ENCODE measurements at regions not wholly inside any gene's neighbourhood (a gene's known extent, or its start where the extent isn't known, plus 50 kb on each side); places are given as distances from the start of the nearest gene placed in this dataset.
A peak's percentile ranks its signal among the peaks of the same experiment; 100 is the strongest.
"Not testable (repeated sequence)": the region's sequence is repeated elsewhere in the genome, so short reads cannot be mapped to it uniquely, and the experiment has no call there.

DNA sequence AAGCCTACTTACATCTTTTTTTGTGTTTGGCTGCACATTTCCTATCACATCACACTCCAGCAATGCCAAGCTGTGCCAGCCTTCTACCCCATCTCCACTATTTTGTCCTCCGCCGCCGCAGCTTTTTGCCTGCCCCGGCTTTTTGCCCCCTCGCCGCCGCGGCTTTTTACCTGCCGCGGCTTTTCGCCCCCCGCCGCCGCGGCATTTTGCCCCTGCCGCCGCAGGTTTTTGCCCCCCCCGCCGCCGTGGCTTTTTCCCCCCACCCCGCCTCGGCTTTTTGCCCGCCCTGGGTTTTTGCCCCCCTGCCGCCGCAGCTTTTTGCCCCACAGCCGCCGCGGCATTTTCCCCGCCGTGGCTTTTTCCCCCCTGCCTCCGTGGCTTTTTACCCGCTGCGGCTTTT is 506.0 kb downstream of the ZNF37A start:
- WGBS = 67% methylated on average over 33 of the region's 33 CpGs
- DNase-seq (ENCODE audit: extremely low spot score) = peak; percentile 57

DNA sequence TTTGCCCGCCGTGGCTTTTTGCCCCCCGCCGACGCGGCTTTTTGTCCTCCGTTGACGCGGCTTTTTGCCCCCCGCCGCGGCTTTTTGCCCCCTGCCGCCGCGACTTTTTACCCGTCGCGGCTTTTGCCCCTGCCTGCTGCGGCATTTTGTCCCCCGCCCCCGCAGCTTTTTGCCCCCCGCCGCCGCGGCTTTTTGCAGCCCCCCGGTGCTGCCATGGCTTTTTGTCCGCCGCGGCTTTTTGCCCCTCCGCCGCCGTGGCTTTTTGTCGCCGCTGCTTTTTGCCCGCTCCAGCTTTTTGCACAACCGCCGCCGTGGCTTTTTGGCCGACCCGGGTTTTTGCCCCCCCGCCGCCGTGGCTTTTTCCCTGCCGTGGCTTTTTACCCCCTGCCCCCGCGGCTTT is 506.6 kb downstream of the ZNF37A start:
- TF ChIP-seq POLR2AphosphoS5 (IDR thresholded peaks at IDR 0.05) = no peak
- TF ChIP-seq EP300 (IDR thresholded peaks at IDR 0.05) = no peak
- no peak for TF ChIP-seq POLR2A (IDR thresholded peaks at IDR 0.05; ENCODE audit: low read depth)
- TF ChIP-seq, protein P1, sequence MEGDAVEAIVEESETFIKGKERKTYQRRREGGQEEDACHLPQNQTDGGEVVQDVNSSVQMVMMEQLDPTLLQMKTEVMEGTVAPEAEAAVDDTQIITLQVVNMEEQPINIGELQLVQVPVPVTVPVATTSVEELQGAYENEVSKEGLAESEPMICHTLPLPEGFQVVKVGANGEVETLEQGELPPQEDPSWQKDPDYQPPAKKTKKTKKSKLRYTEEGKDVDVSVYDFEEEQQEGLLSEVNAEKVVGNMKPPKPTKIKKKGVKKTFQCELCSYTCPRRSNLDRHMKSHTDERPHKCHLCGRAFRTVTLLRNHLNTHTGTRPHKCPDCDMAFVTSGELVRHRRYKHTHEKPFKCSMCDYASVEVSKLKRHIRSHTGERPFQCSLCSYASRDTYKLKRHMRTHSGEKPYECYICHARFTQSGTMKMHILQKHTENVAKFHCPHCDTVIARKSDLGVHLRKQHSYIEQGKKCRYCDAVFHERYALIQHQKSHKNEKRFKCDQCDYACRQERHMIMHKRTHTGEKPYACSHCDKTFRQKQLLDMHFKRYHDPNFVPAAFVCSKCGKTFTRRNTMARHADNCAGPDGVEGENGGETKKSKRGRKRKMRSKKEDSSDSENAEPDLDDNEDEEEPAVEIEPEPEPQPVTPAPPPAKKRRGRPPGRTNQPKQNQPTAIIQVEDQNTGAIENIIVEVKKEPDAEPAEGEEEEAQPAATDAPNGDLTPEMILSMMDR (IDR thresholded peaks at IDR 0.05) = no peak
- Histone ChIP-seq H3K27me3 (peaks cover 0 to 34% (median 0%) of the 10 kb centered on the region in 4 donors), H3K4me1 (no peaks in the 10 kb centered on the region), H3K27ac (replicated peaks in 1 of 4) (no peak overlapping the region), H3K4me3 (no peak overlapping the region), H3K9me3 (peaks cover 0 to 16% (median 6%) of the 10 kb centered on the region in 4 donors), H3K36me3 (no peaks in the 10 kb centered on the region)
- peak; percentile 26 for DNase-seq (ENCODE audit: extremely low spot score)
- WGBS = 65% methylated on average over 45 of the region's 46 CpGs
- intact Hi-C loops (cut with DNase I) = no loop called here

More for the DNA sequence above, 506.0 kb downstream of the ZNF37A start:
- Histone ChIP-seq H3K4me1 (no peaks in the 10 kb centered on the region), H3K4me3 (no peak overlapping the region), H3K36me3 (no peaks in the 10 kb centered on the region), H3K27ac (replicated peaks in 1 of 4) (no peak overlapping the region), H3K27me3 (peaks cover 0 to 34% (median 0%) of the 10 kb centered on the region in 4 donors), H3K9me3 (peaks cover 0 to 16% (median 6%) of the 10 kb centered on the region in 4 donors)
- intact Hi-C loops (cut with DNase I) = no loop called here
- TF ChIP-seq POLR2AphosphoS5 (IDR thresholded peaks at IDR 0.05) (no peak), POLR2A (IDR thresholded peaks at IDR 0.05; ENCODE audit: low read depth) (no peak), EP300 (IDR thresholded peaks at IDR 0.05) (no peak)
- TF ChIP-seq, protein P1 (IDR thresholded peaks at IDR 0.05) = no peak

DNA sequence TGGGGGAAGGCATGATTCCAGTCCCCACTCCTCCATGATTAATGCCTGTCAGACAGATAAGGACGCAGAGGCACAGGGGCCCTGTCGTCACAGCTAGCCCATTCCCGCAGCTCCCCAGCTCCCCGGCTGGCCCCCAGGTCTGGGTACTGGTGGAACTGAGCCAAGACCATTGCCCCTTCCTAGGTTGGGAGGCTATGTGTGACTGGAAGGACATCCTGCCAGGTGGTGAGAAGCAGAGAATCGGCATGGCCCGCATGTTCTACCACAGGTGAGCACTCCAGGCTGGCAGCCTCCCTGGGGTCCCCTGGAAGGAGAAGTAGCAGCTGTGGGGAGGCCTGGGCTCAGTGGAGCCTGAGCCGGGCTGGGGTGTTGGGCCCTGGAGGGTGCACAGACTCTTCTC is 509.5 kb downstream of the ZNF37A start:
- intact Hi-C loops (cut with DNase I) = not testable (repeated sequence)
- WGBS = 95% methylated on average over 4 of the region's 7 CpGs

DNA sequence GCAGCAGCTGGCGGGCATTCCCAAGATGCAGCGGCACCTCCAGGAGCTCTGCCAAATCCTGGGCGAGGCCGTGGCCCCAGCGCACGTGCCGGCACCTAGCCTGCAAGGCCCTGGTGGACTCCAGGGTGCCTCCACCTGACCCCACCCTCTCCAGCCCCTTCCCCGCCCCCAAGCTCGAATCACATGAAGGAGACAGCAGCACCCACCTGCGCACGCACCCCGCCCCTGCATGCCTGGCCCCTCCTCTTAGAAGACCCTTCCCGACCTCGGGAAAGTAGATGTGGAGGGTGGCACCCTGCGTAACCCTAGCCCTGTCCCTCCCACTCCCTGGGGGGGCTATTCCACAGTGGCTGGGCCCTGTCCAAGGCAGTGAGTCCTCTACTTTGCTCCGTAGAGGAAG is 510.3 kb downstream of the ZNF37A start:
- H3K4me1 ChIP-seq; intact Hi-C loops (cut with DNase I); H3K27ac ChIP-seq (replicated peaks in 1 of 4); H3K36me3 ChIP-seq; H3K4me3 ChIP-seq: not testable (repeated sequence)
- peaks cover 0 to 19% (median 6%) of the 10 kb centered on the region in 4 donors for H3K9me3 ChIP-seq
- H3K27me3 ChIP-seq = peaks cover 0 to 34% (median 0%) of the 10 kb centered on the region in 4 donors
- 100% methylated on average over 1 of the region's 16 CpGs for WGBS
- peak; percentile 64 for DNase-seq (ENCODE audit: extremely low spot score)

More for the DNA sequence above, 509.5 kb downstream of the ZNF37A start:
- peaks cover 0 to 34% (median 0%) of the 10 kb centered on the region in 4 donors for H3K27me3 ChIP-seq
- H3K9me3 ChIP-seq = peaks cover 0 to 19% (median 6%) of the 10 kb centered on the region in 4 donors
- not testable (repeated sequence) for H3K36me3 ChIP-seq; H3K4me3 ChIP-seq; H3K27ac ChIP-seq (replicated peaks in 1 of 4); H3K4me1 ChIP-seq
- DNase-seq (ENCODE audit: extremely low spot score) = peak; percentile 37

DNA sequence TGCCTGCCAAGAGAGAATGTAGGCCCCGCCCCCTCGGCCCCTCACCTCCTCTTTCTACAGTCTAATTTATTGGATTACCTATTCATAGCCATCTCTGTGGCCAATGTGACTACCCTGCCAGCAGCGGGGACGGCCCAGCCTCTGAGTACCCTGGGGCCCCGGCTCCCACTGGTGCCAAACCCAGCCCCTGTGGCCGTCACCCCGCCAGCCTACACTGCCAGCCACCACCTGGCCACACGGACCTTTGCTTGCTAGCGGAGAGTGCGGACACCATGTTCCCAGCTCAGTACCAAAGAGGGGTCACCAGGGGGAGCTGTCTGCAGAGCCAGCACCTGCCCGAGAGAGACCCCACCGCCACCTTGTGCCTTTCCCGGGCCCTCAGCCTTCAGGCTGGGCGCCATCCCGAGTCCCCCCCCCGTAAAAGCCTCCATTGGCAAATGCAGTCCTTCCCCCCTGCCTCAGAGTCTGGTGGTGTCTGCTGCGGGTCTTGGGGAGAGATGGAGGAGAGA is 511.1 kb downstream of the ZNF37A start:
- intact Hi-C loops (cut with DNase I) = no loop called here

DNA sequence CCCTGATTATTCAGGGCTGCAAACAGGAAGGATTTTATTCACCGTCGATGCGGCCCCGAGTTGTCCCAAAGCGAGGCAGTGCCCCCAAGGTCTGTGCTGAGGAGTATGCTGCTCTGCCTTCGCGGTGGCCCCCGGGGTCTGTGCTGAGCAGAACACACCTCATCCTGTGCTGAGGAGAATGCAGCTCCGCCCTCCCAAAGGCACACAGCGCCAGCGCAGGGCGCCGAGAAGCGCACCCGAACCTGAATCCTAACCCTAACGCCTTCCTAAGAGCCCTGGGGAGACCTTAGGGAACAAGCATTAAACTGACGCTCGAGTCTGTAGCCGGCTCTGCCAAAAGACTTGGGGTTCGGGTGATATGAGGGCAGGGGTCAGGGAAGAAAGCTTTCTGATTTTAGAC is 521.5 kb downstream of the ZNF37A start:
- peak; percentile 37 for DNase-seq (ENCODE audit: extremely low spot score)
- H3K4me3 ChIP-seq; H3K9me3 ChIP-seq; H3K27me3 ChIP-seq; H3K27ac ChIP-seq (replicated peaks in 1 of 4); H3K4me1 ChIP-seq; H3K36me3 ChIP-seq; intact Hi-C loops (cut with DNase I): not testable (repeated sequence)
- WGBS = 84% methylated on average over 16 of the region's 20 CpGs

More for the DNA sequence above, 511.1 kb downstream of the ZNF37A start:
- Histone ChIP-seq H3K4me3 (no peak overlapping the region), H3K9me3 (peaks cover 0 to 18% (median 6%) of the 10 kb centered on the region in 4 donors), H3K27me3 (peaks cover 0 to 34% (median 0%) of the 10 kb centered on the region in 4 donors), H3K36me3 (no peaks in the 10 kb centered on the region), H3K27ac (replicated peaks in 1 of 4) (no peak overlapping the region), H3K4me1 (no peaks in the 10 kb centered on the region)
- peak; percentile 84 for DNase-seq (ENCODE audit: extremely low spot score)
- 72% methylated on average over 4 of the region's 17 CpGs for WGBS
- TF ChIP-seq, protein P1 (IDR thresholded peaks at IDR 0.05) = no peak
- TF ChIP-seq POLR2A (IDR thresholded peaks at IDR 0.05; ENCODE audit: low read depth) (no peak), EP300 (IDR thresholded peaks at IDR 0.05) (no peak), POLR2AphosphoS5 (IDR thresholded peaks at IDR 0.05) (no peak)

DNA sequence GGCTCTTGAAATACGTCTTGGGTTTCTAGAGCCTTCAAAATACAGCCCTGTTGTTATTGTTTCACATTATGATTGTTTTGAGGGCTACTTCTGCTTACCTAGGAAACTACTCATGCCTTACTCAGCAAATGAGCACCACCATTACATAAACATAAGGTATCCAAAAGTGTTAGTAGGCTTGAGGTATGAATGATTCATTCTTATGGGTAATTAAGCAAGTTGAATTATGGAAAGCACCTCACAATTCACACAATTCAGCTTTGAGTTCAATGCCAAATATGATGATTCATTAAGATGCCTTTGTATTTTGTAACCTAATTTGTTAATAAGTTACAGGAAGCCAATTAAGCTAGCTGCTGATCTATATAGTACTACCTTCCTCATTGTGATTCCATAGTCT is 525.7 kb downstream of the ZNF37A start:
- DNase-seq (ENCODE audit: extremely low spot score); H3K4me3 ChIP-seq; H3K27me3 ChIP-seq; H3K27ac ChIP-seq (replicated peaks in 1 of 4); H3K36me3 ChIP-seq; H3K9me3 ChIP-seq; intact Hi-C loops (cut with DNase I); H3K4me1 ChIP-seq: not testable (repeated sequence)
- WGBS = 32% methylated on average over 1 of the region's 1 CpG

DNA sequence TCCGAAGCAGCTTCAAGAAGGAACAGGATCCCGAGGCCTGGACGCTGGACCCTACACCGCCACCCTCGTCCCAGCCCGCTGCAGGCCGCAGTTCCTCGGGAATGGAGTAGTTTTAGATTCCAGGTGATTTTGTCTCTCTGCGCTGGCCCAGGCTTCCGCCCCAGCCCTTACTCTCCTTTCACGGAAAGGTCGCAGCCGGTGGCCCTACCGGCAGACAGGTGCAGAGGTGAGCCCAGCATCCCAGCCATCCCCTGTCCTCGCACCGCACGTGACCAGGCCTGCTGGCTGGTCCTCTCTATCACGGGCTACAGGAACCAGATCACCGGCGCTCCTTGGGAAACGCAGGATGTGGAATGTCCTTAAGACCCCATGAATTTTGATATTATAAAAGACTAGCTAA is 541.5 kb downstream of the ZNF37A start:
- H3K27ac ChIP-seq (replicated peaks in 1 of 4); intact Hi-C loops (cut with DNase I); H3K4me1 ChIP-seq; H3K36me3 ChIP-seq; H3K9me3 ChIP-seq; DNase-seq (ENCODE audit: extremely low spot score); H3K4me3 ChIP-seq; H3K27me3 ChIP-seq: not testable (repeated sequence)
- WGBS = 83% methylated on average over 21 of the region's 21 CpGs
